Breast epithelium (tissue), 3 donors: ENCODE measurements at regions not wholly inside any gene's neighbourhood (a gene's known extent, or its start where the extent isn't known, plus 50 kb on each side); places are given as distances from the start of the nearest gene placed in this dataset.

Experiments
- CTCF ChIP-seq, 3 donors: fragments of 450-650 bp; IDR thresholded peaks; one replicate each; pipeline ENCODE4 v1.5.1; 2016 to 2017; ENCODE audit warnings: antibody characterized with exemption in 3 of 3, mild to moderate bottlenecking in 3 of 3, moderate library complexity in 3 of 3
- POLR2A ChIP-seq: fragments of 450-650 bp; IDR thresholded peaks from one replicate; pipeline ENCODE4 v1.6.1; 2016; ENCODE audit warnings: antibody characterized with exemption, mild to moderate bottlenecking, moderate library complexity
- POLR2AphosphoS5 ChIP-seq, 3 donors: sonication (generic); formaldehyde crosslinking; IDR thresholded peaks; one replicate each; pipeline ENCODE4 v1.6.1; 2017; ENCODE audit warnings: antibody characterized with exemption in 3 of 3

DNA sequence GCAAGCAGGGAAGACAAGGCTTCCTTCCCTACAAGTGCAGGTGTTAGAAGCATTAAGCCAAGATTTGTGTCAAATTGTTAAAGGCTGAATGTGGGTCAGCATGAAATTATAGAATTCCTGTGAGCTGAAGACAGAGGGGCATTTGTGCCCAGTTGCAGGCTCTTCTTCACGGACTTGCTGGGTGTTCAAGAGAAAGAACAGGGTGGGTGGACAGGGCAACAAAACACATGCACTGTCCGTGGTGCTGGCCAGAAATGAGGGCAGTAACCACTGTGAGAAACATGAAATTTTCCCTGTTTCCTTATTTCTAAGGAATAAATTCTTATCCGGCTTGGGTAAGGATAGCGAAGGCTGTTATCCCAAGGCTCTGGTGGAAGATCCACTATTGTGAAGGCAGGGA lies 579.5 kb upstream of the HTR1E start:
- TF ChIP-seq CTCF (IDR thresholded peaks at IDR 0.05): no peak
- no peak for TF ChIP-seq POLR2A
- TF ChIP-seq POLR2AphosphoS5 (IDR thresholded peaks at IDR 0.05): no peak
